Ovary (tissue), 7 donors: ENCODE measurements at regions not wholly inside any gene's neighbourhood (a gene's known extent, or its start where the extent isn't known, plus 50 kb on each side); places are given as distances from the start of the nearest gene placed in this dataset.

ENCODE experiments used
- DNase-seq, 5 donors: peaks; one replicate each; pipeline ENCODE4 v3.0.0-alpha.2; 2019 to 2020
- H3K27ac ChIP-seq, 2 donors: fragments of 200-600 bp; one replicate each; pipeline versions ENCODE4 v1.5.1 to v1.8.0; 2019 to 2022
- H3K27me3 ChIP-seq: fragments of 200-600 bp; one replicate; pipeline ENCODE4 v1.8.0; 2022
- H3K36me3 ChIP-seq: fragments of 200-600 bp; sonication (generic); one replicate; pipeline ENCODE4 v1.5.1; 2019
- H3K4me1 ChIP-seq: one replicate; pipeline ENCODE4 v1.8.1; 2013; ENCODE audit warnings: mild to moderate bottlenecking, moderate library complexity; ENCODE audit not compliant: insufficient read depth
- H3K4me3 ChIP-seq: fragments of 200-600 bp; sonication (generic); one replicate; pipeline ENCODE4 v1.5.1; 2017
- H3K9me3 ChIP-seq, 2 donors: fragments of 200-600 bp in 1 of 2; sonication (generic) in 1 of 2; one replicate each; pipeline versions ENCODE4 v1.5.1 to v1.8.1; 2013 to 2019; ENCODE audit warnings: mild to moderate bottlenecking in 1 of 2, moderate library complexity in 1 of 2
- EP300 ChIP-seq: sonication (generic); formaldehyde crosslinking; IDR thresholded peaks from one replicate; pipeline ENCODE4 v1.6.1; 2017; ENCODE audit warnings: antibody characterized with exemption
- POLR2A ChIP-seq: fragments of 450-650 bp; IDR thresholded peaks from one replicate; pipeline ENCODE4 v1.6.1; 2017; ENCODE audit warnings: antibody characterized with exemption, mild to moderate bottlenecking, moderate library complexity
- WGBS, 3 donors: extraction: QIAGEN DNeasy Blood & Tissue Kit in 1 of 3; methylation state at CpG; one replicate each; pipeline versions ENCODE4 v1.1.5 to v1.1.7; 2013 to 2017; 5-methylcytosine and 5-hydroxymethylcytosine counted together
- intact Hi-C, 4 donors: fragments of 100-400 bp; cut with DNase I; formaldehyde crosslinking; loops; one replicate each; pipeline versions ENCODE4 v1.11.0 to v1.15.1; 2022 to 2023
- TF ChIP-seq, protein P1 (sequence below), 3 donors: fragments of 450-650 bp in 2 of 3; fragments of 200-600 bp in 1 of 3; IDR thresholded peaks; one replicate each; pipeline versions ENCODE4 v1.5.1 to v1.8.0; 2016 to 2022; ENCODE audit warnings: antibody characterized with exemption in 3 of 3, mild to moderate bottlenecking in 1 of 3
- donor health status: DM: no; HTN: no; CAD: no; lungs with moderate emphysema.
- donor health status: DM: no; HTN: no; CAD: no.
- donor health status: Bipolar disorder and iron deficiency.
- donor health status: DM: no; HTN: no; CAD: no.
- donor health status: DM: yes; HTN: yes; CAD: no.

GRCh38 chrX:40165206-40165605 lies 67.4 kb upstream of the BCOR start:
- Histone ChIP-seq H3K4me3 (no peak overlapping the region), H3K9me3 (no peaks in the 10 kb centered on the region), H3K4me1 (peaks cover 2% of the 10 kb centered on the region), H3K36me3 (no peaks in the 10 kb centered on the region), H3K27me3 (no peaks in the 10 kb centered on the region), H3K27ac (no peak overlapping the region)
- DNase-seq: no peak
- intact Hi-C loops: loop anchor here in 3 of 4 donors (5.0 to 10.0 kb wide), 4 partner anchors 63 to 350 kb away; partner anchors contain the start of gene BCOR (in 1 of the 3)
- 69 to 79% (median 70%) methylated on average over 5 of the region's 5 CpGs for WGBS, 3 donors
- TF ChIP-seq, protein P1, sequence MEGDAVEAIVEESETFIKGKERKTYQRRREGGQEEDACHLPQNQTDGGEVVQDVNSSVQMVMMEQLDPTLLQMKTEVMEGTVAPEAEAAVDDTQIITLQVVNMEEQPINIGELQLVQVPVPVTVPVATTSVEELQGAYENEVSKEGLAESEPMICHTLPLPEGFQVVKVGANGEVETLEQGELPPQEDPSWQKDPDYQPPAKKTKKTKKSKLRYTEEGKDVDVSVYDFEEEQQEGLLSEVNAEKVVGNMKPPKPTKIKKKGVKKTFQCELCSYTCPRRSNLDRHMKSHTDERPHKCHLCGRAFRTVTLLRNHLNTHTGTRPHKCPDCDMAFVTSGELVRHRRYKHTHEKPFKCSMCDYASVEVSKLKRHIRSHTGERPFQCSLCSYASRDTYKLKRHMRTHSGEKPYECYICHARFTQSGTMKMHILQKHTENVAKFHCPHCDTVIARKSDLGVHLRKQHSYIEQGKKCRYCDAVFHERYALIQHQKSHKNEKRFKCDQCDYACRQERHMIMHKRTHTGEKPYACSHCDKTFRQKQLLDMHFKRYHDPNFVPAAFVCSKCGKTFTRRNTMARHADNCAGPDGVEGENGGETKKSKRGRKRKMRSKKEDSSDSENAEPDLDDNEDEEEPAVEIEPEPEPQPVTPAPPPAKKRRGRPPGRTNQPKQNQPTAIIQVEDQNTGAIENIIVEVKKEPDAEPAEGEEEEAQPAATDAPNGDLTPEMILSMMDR (IDR thresholded peaks at IDR 0.05): no peak
- TF ChIP-seq EP300: no peak

- Histone ChIP-seq H3K4me3 (no peak overlapping the region), H3K27ac (no peak overlapping the region), H3K27me3 (no peaks in the 10 kb centered on the region), H3K9me3 (no peaks in the 10 kb centered on the region), H3K4me1 (peaks cover 2% of the 10 kb centered on the region), H3K36me3 (no peaks in the 10 kb centered on the region)
- DNase-seq: no peak
- 34 to 42% (median 39%) methylated on average over 3 of the region's 3 CpGs for WGBS, 3 donors
- TF ChIP-seq POLR2A: no peak
- TF ChIP-seq EP300: no peak
- TF ChIP-seq, protein P1 (IDR thresholded peaks at IDR 0.05): no peak
- intact Hi-C loops: loop anchor here in 3 of 4 donors (5.0 to 10.0 kb wide), 4 partner anchors 62 to 350 kb away; partner anchors contain the start of gene BCOR (in 1 of the 3)
These were observed 67.0 kb upstream of the BCOR start for GRCh38 chrX:40164751-40165150.

- TF ChIP-seq, protein P1 (IDR thresholded peaks at IDR 0.05): peak in 2 of 3 donors; percentile 75 to 80
- TF ChIP-seq POLR2A (peak; percentile 11), EP300 (no peak)
- H3K4me3 ChIP-seq: peak overlapping the region; percentile 47
- no peaks in the 10 kb centered on the region for H3K36me3 ChIP-seq
- no peaks in the 10 kb centered on the region for H3K27me3 ChIP-seq
- intact Hi-C loops: loop anchor here (5.0 to 10.0 kb wide), 4 partner anchors 143 to 433 kb away; no protein-coding TSS in a partner anchor
- H3K27ac ChIP-seq: peak overlapping the region; percentile 78 to 81
- 8 to 14% (median 10%) methylated on average over 16 to 68 of the region's 68 CpGs for WGBS, 3 donors
- H3K4me1 ChIP-seq: no peaks in the 10 kb centered on the region
- H3K9me3 ChIP-seq: no peaks in the 10 kb centered on the region
- DNase-seq: peak; percentile 32 to 64 (median 48)
These were observed 60.4 kb upstream of the BCOR start for GRCh38 chrX:40158036-40158706.

GRCh38 chrX:40157228-40158035 lies 59.7 kb upstream of the BCOR start:
- TF ChIP-seq POLR2A (no peak), EP300 (no peak)
- TF ChIP-seq, protein P1 (IDR thresholded peaks at IDR 0.05): no peak
- Histone ChIP-seq H3K9me3 (no peaks in the 10 kb centered on the region), H3K4me1 (no peaks in the 10 kb centered on the region), H3K27me3 (no peaks in the 10 kb centered on the region), H3K27ac (peak overlapping the region; percentile 78 to 81), H3K36me3 (no peaks in the 10 kb centered on the region), H3K4me3 (peak overlapping the region; percentile 47)
- peak in 1 of 5 donors; percentile 34 for DNase-seq
- 30 to 49% (median 33%) methylated on average over 15 of the region's 15 CpGs for WGBS, 3 donors
- intact Hi-C loops: loop anchor here (5.0 to 10.0 kb wide), 4 partner anchors 143 to 433 kb away; no protein-coding TSS in a partner anchor
